ENCODE measurements at regions not wholly inside any gene's neighbourhood (a gene's known extent, or its start where the extent isn't known, plus 50 kb on each side); places are given as distances from the start of the nearest gene placed in this dataset.

- no peak for DNase-seq (ENCODE audit: low read depth)
These were observed 451.7 kb downstream of the TSHZ3 start for GRCh38 chr19:30897553-30897952.

DNA sequence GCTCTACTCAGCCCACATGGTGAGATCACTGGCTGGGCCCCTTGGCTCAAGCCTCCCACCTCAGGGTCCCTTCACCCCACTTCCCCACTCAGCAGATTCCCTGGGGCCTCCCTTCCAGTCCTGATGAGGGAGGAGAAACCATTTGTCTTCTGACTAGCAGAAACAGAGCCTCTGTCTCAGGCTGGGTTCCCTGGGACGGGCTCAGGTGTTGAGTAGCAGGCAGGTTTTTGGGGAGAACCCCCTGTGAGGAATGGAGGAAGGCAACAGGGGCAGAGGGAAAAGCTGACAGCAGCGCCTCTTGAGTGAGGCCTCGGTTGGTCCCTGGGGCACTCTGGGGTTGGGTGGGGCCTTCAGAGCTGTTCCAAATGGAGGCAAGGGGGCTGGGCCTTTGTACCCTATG is 452.2 kb downstream of the TSHZ3 start:
- no peak for DNase-seq (ENCODE audit: low read depth)

GRCh38 chr19:30896554-30896953 is 452.7 kb downstream of the TSHZ3 start:
- DNase-seq (ENCODE audit: low read depth), result no peak

DNA sequence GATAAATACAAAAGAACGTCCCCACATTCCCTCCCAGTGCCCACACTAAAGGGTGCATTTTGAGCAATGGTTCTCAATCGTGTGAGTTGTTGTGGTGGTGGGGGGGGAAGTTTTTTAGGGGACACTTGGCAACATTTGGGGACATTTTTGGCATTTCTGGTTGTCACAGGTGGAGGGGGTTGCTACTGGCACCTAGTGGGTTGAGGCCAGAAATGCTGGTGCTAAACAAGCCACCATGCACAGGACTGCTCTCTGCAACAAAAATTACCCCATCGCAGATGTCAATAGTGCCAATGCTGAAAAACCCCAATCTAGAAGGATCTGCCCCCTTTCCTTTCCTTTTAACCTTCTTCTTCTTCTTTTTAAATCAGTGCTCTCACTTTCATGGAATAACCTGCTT is 453.3 kb downstream of the TSHZ3 start:
- DNase-seq (ENCODE audit: low read depth), result no peak

DNA sequence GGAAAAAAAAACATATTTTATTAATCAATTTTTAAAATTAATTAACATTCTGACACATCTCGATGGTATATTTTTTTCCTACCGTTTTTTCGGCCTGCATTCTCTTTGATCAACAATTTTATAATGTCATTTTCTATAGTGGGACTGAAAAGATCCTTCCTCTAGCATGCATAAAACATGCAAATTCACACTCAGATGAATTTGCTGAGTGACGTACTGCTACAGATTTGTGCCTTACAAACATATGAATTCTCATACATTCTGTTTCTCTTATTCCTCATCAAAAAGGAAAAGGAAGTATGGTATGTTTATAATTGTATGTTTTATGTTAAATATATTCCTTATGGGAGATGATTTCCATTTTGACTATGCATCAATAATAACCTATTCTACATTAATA is 458.2 kb downstream of the TSHZ3 start:
- DNase-seq (ENCODE audit: low read depth), result no peak

DNA sequence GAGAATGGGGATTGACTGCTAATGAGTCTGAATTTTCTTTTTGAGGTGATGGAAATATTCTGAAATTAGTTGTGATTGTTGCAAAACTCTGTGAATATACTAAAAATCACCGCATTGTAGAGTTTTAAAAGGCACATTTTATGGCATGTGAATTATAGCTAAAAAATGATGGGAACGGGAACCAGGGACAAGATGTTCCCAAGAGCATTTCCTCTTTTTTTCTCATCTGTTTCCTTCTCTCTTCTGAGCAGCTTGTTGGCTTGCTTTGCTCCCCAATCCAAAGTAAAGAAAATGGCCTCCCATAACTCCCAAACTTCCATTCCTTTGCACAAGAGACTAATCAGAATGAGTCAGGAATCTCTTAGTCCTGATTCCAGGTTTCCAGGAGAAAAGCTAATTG is 459.2 kb downstream of the TSHZ3 start:
- no peak for DNase-seq (ENCODE audit: low read depth)

- DNase-seq (ENCODE audit: low read depth), result no peak
These were observed 460.3 kb downstream of the TSHZ3 start for GRCh38 chr19:30888937-30889336.

- DNase-seq (ENCODE audit: low read depth), result no peak
These were observed 462.2 kb downstream of the TSHZ3 start for GRCh38 chr19:30887042-30887441.

GRCh38 chr19:30886222-30886621 is 463.0 kb downstream of the TSHZ3 start:
- no peak for DNase-seq (ENCODE audit: low read depth)

DNA sequence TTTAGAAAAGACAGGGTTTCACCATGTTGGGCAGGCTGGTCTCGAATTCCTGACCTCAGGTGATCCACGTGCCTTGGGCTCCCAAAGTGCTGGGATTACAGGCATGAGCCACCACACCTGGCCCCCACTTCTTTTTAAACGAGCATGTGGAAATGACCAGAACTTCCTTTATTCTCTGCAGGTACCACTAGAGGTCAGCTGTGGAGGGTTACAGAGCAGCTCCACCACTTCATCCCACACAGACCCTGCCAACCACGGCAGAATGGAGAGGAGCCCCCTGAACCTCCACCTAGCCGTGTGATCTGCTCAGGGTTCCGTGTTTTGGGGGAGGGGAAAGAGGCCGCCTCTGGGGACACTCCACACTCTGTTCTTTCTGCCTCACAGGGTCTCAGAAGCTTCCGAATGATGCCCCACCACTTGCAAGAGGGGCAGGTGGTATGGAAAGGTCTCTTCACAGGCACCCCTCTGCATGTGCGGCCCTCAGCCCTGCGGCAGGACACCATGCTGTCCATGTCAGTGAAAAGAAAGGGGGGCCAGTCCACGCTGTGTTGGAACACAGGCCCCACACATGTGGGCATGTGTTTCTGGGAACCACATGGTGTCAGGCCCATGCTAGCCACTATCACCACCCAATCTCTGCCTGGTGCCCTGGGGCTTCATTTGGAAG is 465.0 kb downstream of the TSHZ3 start:
- DNase-seq (ENCODE audit: low read depth), result no peak

DNA sequence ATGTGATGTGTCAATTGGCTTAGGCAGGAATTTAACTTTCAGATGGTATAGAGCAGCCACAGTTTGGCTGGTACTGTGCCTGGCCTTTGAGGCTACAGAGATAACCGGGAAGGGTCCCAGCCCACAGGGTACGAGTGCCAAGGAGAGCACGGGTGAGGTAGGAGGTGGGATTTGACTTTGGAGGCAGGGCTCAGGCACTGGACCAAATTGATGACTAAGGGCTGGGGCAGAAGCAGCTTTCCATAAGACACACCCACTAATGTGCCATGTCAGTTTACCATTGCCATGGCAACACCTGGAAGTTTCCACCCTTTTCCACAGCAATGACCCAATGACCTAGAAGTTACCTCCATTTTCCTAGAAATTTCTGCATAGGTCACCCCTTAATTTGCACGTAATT is 466.2 kb downstream of the TSHZ3 start:
- no peak for DNase-seq (ENCODE audit: low read depth)

GRCh38 chr19:30882411-30883005 is 466.7 kb downstream of the TSHZ3 start:
- no peak for DNase-seq (ENCODE audit: low read depth)

DNA sequence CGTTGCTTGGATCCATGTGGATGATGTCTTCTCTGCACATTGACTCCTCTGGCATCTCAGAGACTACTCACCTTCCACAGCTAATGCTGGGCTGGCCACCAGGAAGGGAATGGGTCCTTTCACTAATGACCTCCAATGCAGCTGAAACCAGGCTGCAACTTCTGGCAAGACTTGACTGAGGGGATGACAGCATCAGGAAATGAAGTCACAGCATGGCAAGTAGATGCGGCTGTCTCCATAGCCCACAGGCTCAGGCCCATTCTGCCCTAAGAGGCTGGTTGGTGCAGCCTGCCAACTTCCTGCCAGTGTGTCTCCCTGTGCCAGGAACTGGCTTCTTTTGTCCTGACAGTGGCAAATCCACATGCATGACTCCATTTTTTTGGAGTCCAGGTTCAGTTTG is 467.3 kb downstream of the TSHZ3 start:
- no peak for DNase-seq (ENCODE audit: low read depth)

GRCh38 chr19:30881281-30881680 is 468.0 kb downstream of the TSHZ3 start:
- DNase-seq (ENCODE audit: low read depth), result no peak

- DNase-seq (ENCODE audit: low read depth), result no peak
These were observed 468.7 kb downstream of the TSHZ3 start for GRCh38 chr19:30880551-30880950.

DNA sequence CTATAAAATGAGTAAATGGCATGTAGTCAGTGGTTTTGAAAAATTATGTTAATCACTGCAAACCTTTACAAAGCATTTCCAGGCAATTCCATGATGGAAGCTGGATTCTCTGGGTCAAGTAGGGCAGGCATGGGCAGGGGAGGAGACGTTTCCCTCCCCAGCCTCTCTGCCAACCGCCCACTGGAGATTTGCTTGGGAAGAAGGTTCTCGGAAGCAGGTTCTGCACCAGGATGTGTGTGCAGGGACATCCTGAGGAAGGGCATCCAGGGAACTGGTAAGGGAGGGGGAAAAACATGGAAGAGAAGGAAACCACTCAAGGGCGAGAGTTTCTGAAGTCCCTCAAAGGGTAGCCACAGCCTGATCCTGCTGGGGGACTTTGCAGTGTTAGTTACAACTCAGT is 469.1 kb downstream of the TSHZ3 start:
- DNase-seq (ENCODE audit: low read depth), result no peak

GRCh38 chr19:30879736-30880135 is 469.5 kb downstream of the TSHZ3 start:
- DNase-seq (ENCODE audit: low read depth), result no peak

GRCh38 chr19:30879225-30879624 is 470.0 kb downstream of the TSHZ3 start:
- DNase-seq (ENCODE audit: low read depth), result no peak

DNA sequence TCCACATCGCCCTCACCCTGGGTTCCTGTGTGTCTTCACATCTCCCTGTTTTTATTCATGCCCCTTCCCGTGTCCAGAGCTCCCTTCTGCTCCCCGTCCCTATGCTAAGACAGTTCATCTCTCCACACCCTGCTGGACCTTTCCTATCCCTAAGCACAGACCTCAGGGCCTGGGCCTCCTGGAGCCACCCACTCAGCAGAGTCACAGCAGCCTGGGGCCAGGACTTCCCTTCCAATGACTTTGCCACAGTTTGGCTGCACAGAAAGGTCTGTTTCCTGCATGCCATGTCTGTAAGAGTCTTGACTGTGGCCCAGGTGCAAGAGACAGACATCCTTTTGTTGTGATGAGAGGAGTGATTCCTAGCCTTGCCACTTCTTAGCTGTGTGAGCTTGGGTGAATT is 470.7 kb downstream of the TSHZ3 start:
- DNase-seq (ENCODE audit: low read depth), result no peak

DNA sequence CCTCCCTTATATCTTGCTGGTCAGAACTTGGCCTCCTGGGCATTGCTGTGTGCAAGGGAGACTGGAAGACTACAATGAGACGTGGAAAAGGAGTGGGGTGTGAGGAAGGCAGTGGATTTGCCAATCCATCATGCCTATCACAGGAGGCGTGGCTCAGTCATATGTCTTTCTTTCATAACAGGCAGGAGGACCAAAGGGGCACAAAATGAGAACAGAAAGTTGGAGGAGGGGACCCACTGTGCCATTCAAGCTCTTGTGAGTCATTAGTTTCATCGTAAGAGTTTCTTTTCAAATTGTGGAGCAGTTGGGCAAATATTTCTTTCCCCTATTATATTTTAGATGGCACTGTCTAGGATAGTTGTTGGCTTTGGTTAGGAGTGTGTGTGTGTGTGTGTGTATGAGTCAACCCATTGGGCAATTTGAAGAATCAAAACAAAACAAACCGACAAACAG is 471.5 kb downstream of the TSHZ3 start:
- no peak for DNase-seq (ENCODE audit: low read depth)

GRCh38 chr19:30873691-30874090 is 475.5 kb downstream of the TSHZ3 start:
- DNase-seq (ENCODE audit: low read depth), result no peak

DNA sequence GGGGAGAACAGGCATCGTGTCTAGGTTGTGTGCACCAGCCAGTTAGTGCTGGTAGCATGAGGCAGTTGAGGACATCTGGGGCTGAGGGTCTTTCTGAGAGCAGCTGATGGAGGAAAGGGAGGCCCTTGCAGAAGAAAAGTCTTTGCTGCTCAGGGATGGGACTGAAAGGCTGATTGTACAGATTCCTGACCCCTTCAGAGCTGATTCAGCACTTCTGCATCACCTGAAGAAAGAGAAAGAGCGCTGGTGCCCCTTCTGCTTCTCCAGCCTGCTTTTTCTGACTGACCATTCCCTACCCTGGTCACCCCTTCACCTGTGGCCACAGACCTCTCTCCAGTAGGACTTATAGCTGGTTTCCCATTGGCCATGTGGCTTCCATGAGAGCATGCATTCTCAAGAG is 476.2 kb downstream of the TSHZ3 start:
- no peak for DNase-seq (ENCODE audit: low read depth)

DNA sequence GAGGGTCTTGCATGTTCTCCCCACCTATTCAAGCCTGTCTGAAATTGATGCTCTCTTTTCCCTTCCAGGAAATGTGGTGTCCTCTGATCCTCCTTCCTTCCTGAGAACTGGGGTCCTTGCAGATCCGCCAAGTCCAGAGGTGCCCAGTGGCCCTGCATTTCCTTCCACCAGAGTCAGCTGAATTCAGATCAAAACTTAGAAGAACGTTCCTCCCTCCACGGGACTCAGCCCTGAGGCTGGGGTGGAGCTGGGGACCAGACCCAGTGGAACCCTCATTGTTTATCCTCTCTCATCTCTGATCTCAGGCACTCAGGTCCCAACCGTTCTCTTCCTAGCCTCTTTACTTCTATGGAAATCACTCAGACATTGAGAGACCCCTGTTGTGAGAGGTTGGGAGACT is 477.3 kb downstream of the TSHZ3 start:
- no peak for DNase-seq (ENCODE audit: low read depth)

- DNase-seq (ENCODE audit: low read depth), result no peak
These were observed 478.4 kb downstream of the TSHZ3 start for GRCh38 chr19:30870876-30871275.
